DMS114 treated with DMSO at 0.1 percent for 48 hours (cell line): ENCODE measurements at regions not wholly inside any gene's neighbourhood (a gene's known extent, or its start where the extent isn't known, plus 50 kb on each side); places are given as distances from the start of the nearest gene placed in this dataset.

Experiments used
- DNase-seq: peaks from one replicate; lab custom pipeline; 2025; ENCODE audit not compliant: unreplicated experiment; lab: John Stamatoyannopoulos, UW

DNA sequence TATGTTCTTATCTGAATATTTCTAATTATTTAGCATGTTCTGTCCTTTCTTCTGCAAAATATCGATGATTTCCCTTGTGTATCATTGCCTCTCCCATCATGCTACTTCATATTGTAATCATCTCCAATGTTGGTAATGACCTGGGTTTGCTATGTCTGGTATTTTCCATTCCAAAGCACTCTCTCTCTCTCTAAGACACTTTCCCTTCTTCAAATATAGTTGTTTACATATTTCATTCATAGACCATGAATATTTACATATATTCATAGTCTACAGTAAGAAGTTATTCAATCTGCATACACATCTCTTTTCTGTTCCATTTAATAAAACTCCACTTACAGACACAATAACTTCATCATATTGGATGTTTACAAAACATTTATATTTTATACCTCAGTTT lies 1516.5 kb upstream of the FLRT2 start:
- no peak for DNase-seq

- DNase-seq: no peak
Observed at GRCh38 chr14:84017495-84017894, 1512.4 kb upstream of the FLRT2 start.

- DNase-seq: no peak
Observed at GRCh38 chr14:84021433-84021832, 1508.5 kb upstream of the FLRT2 start.

DNA sequence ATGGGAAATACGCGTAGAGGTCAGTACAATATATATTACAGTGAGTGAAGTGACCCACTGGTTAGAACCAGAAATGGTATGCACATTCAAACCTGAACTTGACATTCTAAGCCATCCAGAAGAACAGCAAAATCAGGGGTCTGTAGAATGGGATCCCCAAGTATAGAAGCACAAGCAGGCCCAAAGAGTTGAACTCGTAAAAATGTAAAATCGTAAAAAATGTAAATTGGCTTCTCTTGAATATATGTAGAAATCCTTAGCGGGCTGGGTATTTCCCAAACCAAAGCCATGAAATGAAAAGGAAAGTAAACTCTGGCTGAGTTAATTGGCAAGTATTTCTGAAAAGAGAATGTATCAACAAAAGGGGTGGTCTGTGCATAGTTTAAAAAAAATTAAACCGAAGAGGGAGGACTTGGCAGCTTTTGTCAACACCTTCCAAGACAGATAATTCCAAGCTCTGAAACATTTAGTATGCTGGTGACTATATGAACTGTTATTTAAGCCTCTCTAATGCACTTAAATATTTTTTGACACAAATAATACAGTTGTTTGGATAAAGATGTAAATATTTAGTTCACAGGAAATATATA lies 1505.6 kb upstream of the FLRT2 start:
- no peak for DNase-seq

- DNase-seq: no peak
Observed at GRCh38 chr14:84025106-84026012, 1504.6 kb upstream of the FLRT2 start.

GRCh38 chr14:84027351-84027750 lies 1502.6 kb upstream of the FLRT2 start:
- no peak for DNase-seq

DNA sequence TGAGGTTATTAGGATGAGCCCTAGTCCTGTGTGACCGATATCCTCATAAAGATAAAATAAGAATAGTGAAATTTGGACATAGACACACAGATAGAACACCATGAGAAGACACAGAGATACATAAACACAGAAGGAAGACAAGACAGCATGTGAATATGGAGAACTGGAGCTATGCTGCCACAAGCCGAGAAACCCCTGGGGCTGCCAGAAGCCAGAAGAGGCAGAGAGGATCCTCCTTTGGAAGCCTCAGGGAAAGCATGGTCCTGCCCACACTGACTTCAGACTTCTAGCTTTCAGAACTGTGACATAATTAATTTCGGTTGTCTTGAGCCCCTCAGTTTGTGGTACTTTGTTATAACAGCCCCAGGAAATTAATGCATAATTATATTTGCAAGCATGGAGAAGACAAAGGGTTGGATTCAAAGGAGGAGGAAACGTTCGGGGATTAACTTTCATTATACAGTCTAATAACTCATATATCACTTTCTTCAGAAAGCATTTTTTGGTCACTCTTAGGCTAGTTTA lies 1501.8 kb upstream of the FLRT2 start:
- no peak for DNase-seq

GRCh38 chr14:84029246-84029645 lies 1500.7 kb upstream of the FLRT2 start:
- no peak for DNase-seq

DNA sequence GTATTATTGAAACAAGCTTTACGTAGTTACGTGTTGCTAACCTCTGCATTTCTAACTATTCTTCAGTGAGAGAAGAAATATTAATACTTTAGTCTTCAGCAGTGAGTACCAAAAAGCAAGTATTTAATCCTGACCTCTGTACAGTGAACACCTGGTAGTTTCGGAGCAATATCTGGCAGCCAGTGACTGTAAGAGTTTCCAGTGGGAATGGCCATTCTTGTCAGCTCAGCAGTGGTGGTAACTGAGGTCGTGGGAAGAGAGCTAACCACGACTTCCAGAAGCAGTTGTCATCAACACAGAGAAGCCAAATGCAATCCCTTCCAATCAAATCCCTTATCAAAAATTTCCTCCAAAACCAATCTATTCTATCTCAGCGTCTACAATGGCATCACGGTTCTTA lies 1500.2 kb upstream of the FLRT2 start:
- no peak for DNase-seq

DNA sequence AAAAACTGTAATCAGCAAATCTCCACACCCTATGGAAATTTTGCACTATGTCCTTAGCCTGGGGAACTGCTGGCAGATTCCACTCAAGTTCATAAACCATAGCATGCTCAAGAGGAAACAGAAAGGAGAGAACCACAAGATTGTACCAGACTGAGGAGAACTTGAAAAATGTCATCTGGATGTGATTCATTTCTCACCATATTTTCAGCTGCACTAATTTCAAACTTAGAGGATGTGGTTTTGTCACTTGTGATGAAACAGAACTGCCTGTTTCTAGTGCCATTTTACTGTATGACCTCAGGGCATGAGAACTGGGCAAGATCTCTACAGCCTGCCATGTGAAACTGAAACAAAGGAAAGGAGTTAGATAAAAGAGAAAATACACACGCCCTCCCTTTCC lies 1493.1 kb upstream of the FLRT2 start:
- DNase-seq: no peak

DNA sequence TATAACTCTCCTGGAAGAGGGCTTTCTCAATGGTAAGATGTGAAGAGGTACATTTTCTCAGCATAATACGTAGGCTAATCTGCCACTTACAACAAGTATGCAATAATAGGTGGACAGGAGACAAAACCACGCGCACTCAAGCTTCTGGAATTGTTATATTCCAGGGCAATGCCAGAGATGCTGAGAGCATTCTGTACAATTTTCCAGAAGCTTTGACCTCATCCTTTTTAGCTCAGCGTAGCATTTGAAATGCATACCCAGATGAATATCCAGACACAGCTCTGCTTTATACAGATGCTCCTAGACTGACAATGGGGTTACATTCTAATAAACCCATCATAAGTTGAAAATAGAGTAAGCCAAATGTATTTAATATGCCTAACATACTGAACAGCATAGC lies 1492.4 kb upstream of the FLRT2 start:
- no peak for DNase-seq

- no peak for DNase-seq
Observed at GRCh38 chr14:84040101-84040500, 1489.8 kb upstream of the FLRT2 start.

DNA sequence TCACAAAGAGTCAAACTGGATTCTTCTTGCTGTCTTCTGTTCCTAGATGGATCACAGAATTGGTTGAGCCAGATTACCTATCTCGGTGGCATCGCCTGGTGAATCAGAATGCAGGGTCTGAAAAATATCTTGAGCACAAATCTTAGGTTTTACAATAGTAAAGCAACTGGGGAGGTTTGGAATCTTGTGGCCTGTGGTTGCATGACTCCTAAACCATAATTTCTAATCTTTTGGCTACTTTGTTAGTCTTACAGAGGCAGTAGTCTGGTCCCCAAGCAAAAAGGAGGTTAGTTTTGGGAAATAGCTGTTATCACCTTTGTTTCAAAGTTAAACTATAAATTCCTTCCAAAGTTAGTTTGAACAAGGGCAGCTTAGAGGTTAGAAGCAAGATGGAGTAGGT lies 1488.5 kb upstream of the FLRT2 start:
- DNase-seq: no peak

DNA sequence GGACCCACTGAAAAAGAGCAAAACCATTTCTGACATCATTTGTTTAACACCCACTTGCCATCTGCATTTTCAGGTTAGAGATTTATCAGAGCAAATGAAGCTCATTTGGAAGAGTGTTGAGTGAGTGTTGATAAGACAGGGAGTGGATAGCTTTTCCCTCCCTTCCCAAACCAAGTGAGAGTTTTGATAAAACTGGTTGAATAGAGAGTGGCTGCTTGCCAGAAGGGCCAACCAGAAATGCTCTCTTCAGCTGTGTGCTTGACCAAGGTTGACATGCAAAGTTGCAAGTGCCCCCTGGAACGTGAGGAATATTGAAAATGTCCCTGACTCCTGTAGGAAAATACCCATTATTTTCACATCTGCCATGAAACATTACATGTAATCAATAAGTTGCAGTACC lies 1487.0 kb upstream of the FLRT2 start:
- DNase-seq: no peak

DNA sequence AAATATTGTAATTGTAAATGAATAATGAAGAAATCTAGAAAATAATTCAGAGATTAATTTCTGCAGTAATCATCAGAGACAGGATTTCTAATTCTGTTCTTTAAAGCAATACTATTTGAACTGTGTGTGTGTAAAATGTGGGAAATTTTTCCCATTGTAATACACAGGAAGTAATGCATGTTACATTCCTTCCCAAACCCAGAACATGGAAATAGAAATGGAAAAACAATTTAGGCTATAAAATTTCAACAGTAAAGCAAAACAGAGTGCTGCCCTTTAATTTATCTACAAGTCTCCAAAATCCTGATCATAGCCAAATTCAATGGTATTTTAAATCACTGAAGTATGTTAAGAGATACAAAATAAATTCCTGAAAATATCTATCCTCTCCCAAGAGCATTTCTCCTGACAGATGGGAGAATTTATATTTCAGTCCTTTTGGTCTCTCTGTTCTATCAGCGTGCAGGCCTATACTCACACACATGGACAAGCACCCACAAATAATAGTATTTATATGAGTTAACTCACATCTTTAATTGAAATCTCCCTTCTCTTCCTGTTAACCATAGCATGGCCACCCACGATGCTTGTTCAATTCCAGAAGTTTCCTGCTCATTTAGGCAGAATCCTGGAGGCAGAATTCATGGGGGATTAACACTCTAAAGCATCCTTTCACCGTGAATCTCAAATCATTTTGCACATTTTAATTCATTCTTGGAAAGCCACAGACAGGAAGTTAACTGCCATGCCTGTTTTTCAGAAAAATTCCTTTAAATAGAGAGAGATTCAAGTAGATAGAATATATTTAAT lies 1465.4 kb upstream of the FLRT2 start:
- no peak for DNase-seq

- no peak for DNase-seq
Observed at GRCh38 chr14:84065811-84066210, 1464.1 kb upstream of the FLRT2 start.

- no peak for DNase-seq
Observed at GRCh38 chr14:84068288-84068687, 1461.7 kb upstream of the FLRT2 start.

GRCh38 chr14:84071061-84071460 lies 1458.9 kb upstream of the FLRT2 start:
- no peak for DNase-seq

DNA sequence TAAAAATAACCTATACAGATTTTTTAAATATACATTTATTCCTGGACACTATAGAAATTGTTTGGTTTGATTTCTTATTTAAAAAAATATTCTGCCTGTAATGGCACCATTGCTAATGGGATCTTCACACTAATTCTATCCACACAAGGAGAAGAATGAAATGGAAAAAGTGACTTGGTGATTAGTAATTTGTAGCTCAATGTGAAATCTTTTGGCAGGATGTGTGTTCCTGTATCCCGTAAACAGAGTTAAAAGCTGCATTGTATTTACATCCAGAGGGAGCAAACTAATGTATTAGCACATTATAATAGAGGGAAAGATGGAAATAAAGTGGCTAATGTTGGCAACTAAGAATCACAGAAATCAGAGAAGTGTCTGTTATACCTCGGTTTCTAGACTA lies 1455.3 kb upstream of the FLRT2 start:
- DNase-seq: no peak

DNA sequence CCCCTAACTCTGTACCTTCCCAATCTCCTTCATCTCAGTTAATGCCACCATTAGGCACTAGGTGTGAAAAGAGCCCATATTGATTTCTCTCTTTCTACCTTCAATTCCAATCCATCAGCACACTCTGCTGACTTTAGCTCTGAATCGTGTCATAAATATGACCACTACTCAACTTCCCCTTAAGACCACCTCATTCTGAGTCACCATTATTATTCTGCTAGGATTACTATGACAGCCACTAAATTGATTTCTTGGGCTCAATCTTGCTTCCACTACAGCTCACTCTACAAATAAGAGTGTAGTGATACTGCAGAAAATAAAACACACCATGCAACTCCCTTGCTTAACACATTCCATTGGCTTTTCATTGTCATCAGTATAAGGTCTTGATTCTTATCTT lies 1449.0 kb upstream of the FLRT2 start:
- no peak for DNase-seq

DNA sequence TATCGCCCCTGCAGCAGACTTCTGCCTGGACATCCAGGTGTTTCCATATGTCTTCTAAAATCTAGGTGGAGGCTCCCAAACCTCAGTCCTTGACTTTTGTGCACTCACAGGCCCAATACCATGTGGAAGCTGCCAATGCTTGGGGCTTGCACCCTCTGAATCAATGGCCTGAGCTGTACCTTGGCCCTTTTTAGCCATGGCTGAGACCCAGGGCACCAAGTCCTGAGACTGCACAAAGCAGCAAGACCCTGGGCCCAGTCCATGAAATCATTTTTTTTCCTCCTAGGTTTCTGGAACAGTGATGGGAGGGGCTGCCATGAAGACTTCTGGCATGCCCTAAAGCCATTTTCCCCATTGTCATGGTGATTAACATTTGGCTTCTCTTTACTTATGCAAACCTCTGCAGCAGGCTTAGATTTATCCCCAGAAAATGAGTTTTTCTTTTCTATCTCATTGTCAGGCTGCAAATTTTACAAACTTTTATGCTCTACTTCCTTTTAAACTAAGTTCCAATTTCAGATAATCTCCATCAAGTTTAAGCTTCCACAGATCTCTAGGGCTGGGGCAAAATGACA lies 1445.8 kb upstream of the FLRT2 start:
- DNase-seq: no peak
